ENCODE measurements at regions not wholly inside any gene's neighbourhood (a gene's known extent, or its start where the extent isn't known, plus 50 kb on each side); places are given as distances from the start of the nearest gene placed in this dataset.

GRCh38 chr12:90502070-90502469 lies 452.9 kb downstream of the CCER1 start:
- no peak for TF ChIP-seq CTCF (IDR thresholded peaks at IDR 0.05)
- TF ChIP-seq POLR2A (IDR thresholded peaks at IDR 0.05): no peak
